ENCODE measurements at regions not wholly inside any gene's neighbourhood (a gene's known extent, or its start where the extent isn't known, plus 50 kb on each side); places are given as distances from the start of the nearest gene placed in this dataset.

GRCh38 chr10:128859738-128860386, 607.2 kb upstream of the MGMT start:
- peak in 1 of 2 donors; percentile 35 for DNase-seq (ENCODE audit: low spot score in 2 of 2)
- Mint-ChIP-seq H3K9me3 (no peaks in the 10 kb centered on the region), H3K36me3 (no peaks in the 10 kb centered on the region), H3K27ac (no peak overlapping the region)
- ATAC-seq = no peak

- no peak for ATAC-seq
- Mint-ChIP-seq H3K36me3 (no peaks in the 10 kb centered on the region), H3K27ac (no peak overlapping the region), H3K9me3 (no peaks in the 10 kb centered on the region)
- no peak for DNase-seq (ENCODE audit: low spot score in 2 of 2)
Observed at GRCh38 chr10:128860574-128860973, 606.5 kb upstream of the MGMT start.

GRCh38 chr10:128861018-128861901, 605.8 kb upstream of the MGMT start:
- H3K36me3 Mint-ChIP-seq = no peaks in the 10 kb centered on the region
- DNase-seq (ENCODE audit: low spot score in 2 of 2) = no peak
- no peaks in the 10 kb centered on the region for H3K9me3 Mint-ChIP-seq
- no peak overlapping the region for H3K27ac Mint-ChIP-seq
- no peak for ATAC-seq

- DNase-seq (ENCODE audit: low spot score in 2 of 2) (no peak), ATAC-seq (no peak)
- H3K27ac Mint-ChIP-seq = peak overlapping the region in 1 of 2 donors; percentile 32
Observed at GRCh38 chr10:128863411-128863810, 603.6 kb upstream of the MGMT start.

GRCh38 chr10:128863823-128864405, 603.1 kb upstream of the MGMT start:
- Mint-ChIP-seq H3K27ac (no peak overlapping the region), H3K36me3 (no peaks in the 10 kb centered on the region), H3K9me3 (no peaks in the 10 kb centered on the region)
- ATAC-seq = no peak
- DNase-seq (ENCODE audit: low spot score in 2 of 2) = no peak

More at GRCh38 chr10:128863411-128863810, 603.6 kb upstream of the MGMT start:
- H3K9me3 Mint-ChIP-seq = no peaks in the 10 kb centered on the region
- H3K36me3 Mint-ChIP-seq = no peaks in the 10 kb centered on the region

DNA sequence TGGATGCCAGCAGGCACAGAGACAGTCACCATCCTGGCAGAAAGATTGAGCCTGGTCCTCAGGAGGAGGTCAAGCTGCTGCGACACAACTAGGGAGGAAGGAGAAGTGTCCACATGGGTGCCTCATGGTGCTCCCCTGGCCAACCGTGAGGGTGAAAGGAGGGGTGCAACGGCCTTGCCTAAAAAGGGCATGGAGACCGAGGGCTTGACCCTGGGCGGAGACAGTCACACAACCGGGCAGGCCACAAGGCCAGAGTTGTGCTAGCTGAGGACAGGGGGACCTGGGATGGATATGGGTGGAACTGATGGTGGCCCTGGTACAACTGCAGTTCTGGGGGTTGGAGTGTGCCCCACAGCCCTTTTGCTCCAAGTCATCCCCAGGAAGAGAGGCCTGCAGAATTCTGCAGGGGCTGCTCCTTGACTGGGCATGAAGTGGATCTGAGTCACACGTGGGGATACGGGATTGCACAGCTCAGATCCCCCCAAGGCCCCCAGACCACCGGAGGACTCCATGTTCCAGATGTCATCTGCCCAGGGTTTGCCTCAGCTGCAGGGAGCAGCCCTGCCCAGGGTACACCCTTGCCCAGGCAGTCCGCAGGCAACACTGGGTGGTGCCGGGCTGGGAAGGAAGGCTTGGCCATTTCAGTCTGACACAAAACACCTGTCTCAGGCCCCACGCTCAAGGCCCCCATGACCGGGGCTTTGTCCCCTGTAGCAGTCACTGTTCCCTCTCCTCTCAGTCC, 602.3 kb upstream of the MGMT start:
- H3K36me3 Mint-ChIP-seq = no peaks in the 10 kb centered on the region
- no peaks in the 10 kb centered on the region for H3K9me3 Mint-ChIP-seq
- no peak for DNase-seq (ENCODE audit: low spot score in 2 of 2)
- ATAC-seq = no peak
- H3K27ac Mint-ChIP-seq = no peak overlapping the region

GRCh38 chr10:128865436-128866195, 601.4 kb upstream of the MGMT start:
- H3K36me3 Mint-ChIP-seq = no peaks in the 10 kb centered on the region
- DNase-seq (ENCODE audit: low spot score in 2 of 2) (no peak), ATAC-seq (no peak)
- no peaks in the 10 kb centered on the region for H3K9me3 Mint-ChIP-seq
- H3K27ac Mint-ChIP-seq = no peak overlapping the region

GRCh38 chr10:128866551-128866950, 600.5 kb upstream of the MGMT start:
- ATAC-seq = no peak
- no peaks in the 10 kb centered on the region for H3K9me3 Mint-ChIP-seq

GRCh38 chr10:128867210-128867609, 599.8 kb upstream of the MGMT start:
- no peaks in the 10 kb centered on the region for H3K36me3 Mint-ChIP-seq
- ATAC-seq (no peak), DNase-seq (ENCODE audit: low spot score in 2 of 2) (no peak)
- H3K27ac Mint-ChIP-seq = no peak overlapping the region
- no peaks in the 10 kb centered on the region for H3K9me3 Mint-ChIP-seq

More at GRCh38 chr10:128866551-128866950, 600.5 kb upstream of the MGMT start:
- Mint-ChIP-seq H3K36me3 (no peaks in the 10 kb centered on the region), H3K27ac (no peak overlapping the region)
- no peak for DNase-seq (ENCODE audit: low spot score in 2 of 2)

GRCh38 chr10:128867819-128868218, 599.2 kb upstream of the MGMT start:
- peak overlapping the region in 1 of 2 donors; percentile 38 for H3K27ac Mint-ChIP-seq
- DNase-seq (ENCODE audit: low spot score in 2 of 2) = no peak
- H3K9me3 Mint-ChIP-seq = no peaks in the 10 kb centered on the region
- ATAC-seq = no peak
- H3K36me3 Mint-ChIP-seq = no peaks in the 10 kb centered on the region

DNA sequence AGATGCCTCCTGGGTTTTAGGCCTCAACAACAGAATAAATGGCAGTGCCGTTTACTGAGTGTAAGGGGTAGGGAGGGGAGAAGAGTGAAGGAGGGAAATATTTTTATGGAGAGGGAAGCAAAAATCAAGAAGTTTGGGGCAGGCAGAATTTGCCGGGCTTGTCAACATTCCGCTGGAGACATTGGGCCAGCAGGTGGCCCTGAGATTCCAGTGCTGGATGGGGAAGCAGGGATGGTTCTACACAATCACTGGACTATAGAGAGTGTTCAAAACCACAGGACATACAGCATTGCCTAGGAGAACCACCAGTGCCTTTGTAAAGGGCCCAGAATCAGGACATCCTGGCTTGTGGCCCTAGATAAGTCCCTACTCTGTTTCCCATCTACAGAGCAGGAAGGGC, 598.6 kb upstream of the MGMT start:
- Mint-ChIP-seq H3K9me3 (no peaks in the 10 kb centered on the region), H3K27ac (no peak overlapping the region), H3K36me3 (no peaks in the 10 kb centered on the region)
- ATAC-seq = no peak
- no peak for DNase-seq (ENCODE audit: low spot score in 2 of 2)

GRCh38 chr10:128869101-128869749, 597.8 kb upstream of the MGMT start:
- no peak for ATAC-seq
- Mint-ChIP-seq H3K27ac (no peak overlapping the region), H3K9me3 (no peaks in the 10 kb centered on the region)

DNA sequence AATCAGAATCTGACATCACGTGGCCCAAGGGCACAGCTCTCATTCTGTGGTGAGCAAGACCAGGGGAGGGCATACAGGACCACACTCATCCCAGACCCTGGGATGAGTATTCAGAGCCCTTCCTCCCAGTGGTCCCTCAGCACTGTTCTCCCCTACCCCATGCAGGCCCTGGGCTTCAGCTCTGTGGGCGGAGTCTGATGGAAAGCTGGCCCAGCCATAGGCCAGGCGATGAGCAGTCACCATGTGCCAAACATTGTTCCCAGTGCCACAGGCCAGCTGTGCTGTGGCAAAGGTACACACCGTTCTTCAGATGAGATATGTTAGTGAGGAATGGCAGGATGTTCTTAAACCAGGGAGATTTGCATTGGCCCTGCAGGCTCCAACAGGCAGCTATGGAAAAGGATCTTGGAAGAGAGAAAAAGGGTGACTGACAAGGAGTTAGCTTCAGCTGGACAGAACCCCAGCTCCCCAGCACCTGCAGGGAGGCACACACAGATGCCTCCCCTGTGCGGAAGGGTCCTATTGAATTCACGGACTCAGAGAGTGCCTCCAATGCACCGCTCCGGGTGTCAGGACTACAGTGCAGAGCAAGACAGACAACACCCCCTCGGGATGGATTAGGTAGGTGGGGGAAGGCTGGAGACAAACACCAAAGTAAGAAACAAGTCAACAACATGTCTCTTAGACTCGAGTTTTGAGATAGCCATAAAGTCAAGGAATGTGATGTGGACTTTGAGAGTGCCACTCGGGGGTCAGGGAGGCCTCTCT, 596.0 kb upstream of the MGMT start:
- ATAC-seq = no peak
- Mint-ChIP-seq H3K36me3 (no peaks in the 10 kb centered on the region), H3K9me3 (no peaks in the 10 kb centered on the region), H3K27ac (peak overlapping the region in 1 of 2 donors; percentile 24)
- DNase-seq (ENCODE audit: low spot score in 2 of 2) = no peak

More at GRCh38 chr10:128869101-128869749, 597.8 kb upstream of the MGMT start:
- no peak for DNase-seq (ENCODE audit: low spot score in 2 of 2)
- H3K36me3 Mint-ChIP-seq = no peaks in the 10 kb centered on the region

DNA sequence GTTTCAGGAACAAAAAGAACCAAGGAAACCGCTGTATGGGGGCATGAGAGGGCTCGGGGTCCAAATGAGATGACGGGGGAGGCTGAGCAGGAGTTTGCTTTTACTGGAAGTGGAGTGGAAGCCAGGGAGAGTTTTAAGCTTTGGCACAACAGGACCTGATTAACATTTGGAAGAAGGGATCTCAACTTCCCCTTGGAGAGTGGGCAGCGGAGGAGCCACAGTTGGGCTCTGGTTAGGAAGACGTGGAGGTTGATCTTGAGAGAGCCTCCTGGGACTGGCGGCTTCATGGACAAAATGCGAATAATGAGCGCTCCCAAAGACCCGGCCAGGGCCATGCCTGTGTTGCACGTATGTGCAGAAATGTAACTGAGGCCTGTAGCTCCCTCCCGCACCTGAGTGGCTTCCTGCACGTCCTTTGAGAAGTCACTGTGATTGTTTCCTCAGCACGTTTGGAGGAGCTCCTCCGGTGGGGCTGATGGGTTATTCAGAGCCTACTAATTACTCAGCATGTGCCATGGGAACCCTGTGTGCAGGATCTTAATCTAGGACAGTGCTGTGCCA, 595.3 kb upstream of the MGMT start:
- ATAC-seq = no peak
- no peaks in the 10 kb centered on the region for H3K36me3 Mint-ChIP-seq
- no peaks in the 10 kb centered on the region for H3K9me3 Mint-ChIP-seq
- no peak for DNase-seq (ENCODE audit: low spot score in 2 of 2)
- H3K27ac Mint-ChIP-seq = peak overlapping the region in 1 of 2 donors; percentile 24

All from activated naive CD4-positive, alpha-beta T cell treated with anti-CD3 and anti-CD28 coated beads, Interleukin-2, amount 50 U/mL, for 72 hours (primary cell).